RWPE1 (cell line): ENCODE measurements at regions not wholly inside any gene's neighbourhood (a gene's known extent, or its start where the extent isn't known, plus 50 kb on each side); places are given as distances from the start of the nearest gene placed in this dataset.

Experiments used
- CTCF ChIA-PET: fragments of 350-600 bp; sonication (Branson Sonifier 250); formaldehyde crosslinking; extraction: SDS; loops from one replicate; lab custom pipeline; 2021; lab: Yijun Ruan, JAX
- POLR2A ChIA-PET: fragments of 400-600 bp; formaldehyde crosslinking; extraction: SDS; loops from one replicate; lab custom pipeline; 2020; ENCODE audit warnings: antibody characterized with exemption; ENCODE audit not compliant: low non-redundant PET; lab: Yijun Ruan, JAX
- DNase-seq: peaks from one replicate; pipeline ENCODE4 v3.0.0; 2012; ENCODE audit warnings: low spot score
- H3K27ac ChIP-seq: fragments of 450-650 bp; 2 replicates; pipeline ENCODE4 v1.5.1; 2017
- TF ChIP-seq, protein P1 (sequence below): fragments of 450-650 bp; conservative IDR thresholded peaks from 2 replicates; pipeline ENCODE4 v1.5.1; 2017; ENCODE audit warnings: low read depth, mild to moderate bottlenecking

- CTCF ChIA-PET = no interaction called here
- TF ChIP-seq, protein P1, sequence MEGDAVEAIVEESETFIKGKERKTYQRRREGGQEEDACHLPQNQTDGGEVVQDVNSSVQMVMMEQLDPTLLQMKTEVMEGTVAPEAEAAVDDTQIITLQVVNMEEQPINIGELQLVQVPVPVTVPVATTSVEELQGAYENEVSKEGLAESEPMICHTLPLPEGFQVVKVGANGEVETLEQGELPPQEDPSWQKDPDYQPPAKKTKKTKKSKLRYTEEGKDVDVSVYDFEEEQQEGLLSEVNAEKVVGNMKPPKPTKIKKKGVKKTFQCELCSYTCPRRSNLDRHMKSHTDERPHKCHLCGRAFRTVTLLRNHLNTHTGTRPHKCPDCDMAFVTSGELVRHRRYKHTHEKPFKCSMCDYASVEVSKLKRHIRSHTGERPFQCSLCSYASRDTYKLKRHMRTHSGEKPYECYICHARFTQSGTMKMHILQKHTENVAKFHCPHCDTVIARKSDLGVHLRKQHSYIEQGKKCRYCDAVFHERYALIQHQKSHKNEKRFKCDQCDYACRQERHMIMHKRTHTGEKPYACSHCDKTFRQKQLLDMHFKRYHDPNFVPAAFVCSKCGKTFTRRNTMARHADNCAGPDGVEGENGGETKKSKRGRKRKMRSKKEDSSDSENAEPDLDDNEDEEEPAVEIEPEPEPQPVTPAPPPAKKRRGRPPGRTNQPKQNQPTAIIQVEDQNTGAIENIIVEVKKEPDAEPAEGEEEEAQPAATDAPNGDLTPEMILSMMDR = no peak
- no peak overlapping the region for H3K27ac ChIP-seq
- no peak for DNase-seq
- POLR2A ChIA-PET = no interaction called here
These were observed 746.6 kb upstream of the NXPH2 start for GRCh38 chr2:139526781-139527180.

GRCh38 chr2:139518321-139518720, 738.1 kb upstream of the NXPH2 start:
- ChIA-PET CTCF (no interaction called here), POLR2A (no interaction called here)
- DNase-seq = no peak
- H3K27ac ChIP-seq = no peak overlapping the region
- TF ChIP-seq, protein P1 = no peak

GRCh38 chr2:139514951-139515350, 734.8 kb upstream of the NXPH2 start:
- no peak overlapping the region for H3K27ac ChIP-seq
- TF ChIP-seq, protein P1 = no peak
- ChIA-PET CTCF (interaction anchor here (0.6 to 0.7 kb wide), 3 partner anchors 10 to 881 kb away, joined by 3 read pairs; no protein-coding TSS in a partner anchor), POLR2A (no interaction called here)
- DNase-seq = no peak

DNA sequence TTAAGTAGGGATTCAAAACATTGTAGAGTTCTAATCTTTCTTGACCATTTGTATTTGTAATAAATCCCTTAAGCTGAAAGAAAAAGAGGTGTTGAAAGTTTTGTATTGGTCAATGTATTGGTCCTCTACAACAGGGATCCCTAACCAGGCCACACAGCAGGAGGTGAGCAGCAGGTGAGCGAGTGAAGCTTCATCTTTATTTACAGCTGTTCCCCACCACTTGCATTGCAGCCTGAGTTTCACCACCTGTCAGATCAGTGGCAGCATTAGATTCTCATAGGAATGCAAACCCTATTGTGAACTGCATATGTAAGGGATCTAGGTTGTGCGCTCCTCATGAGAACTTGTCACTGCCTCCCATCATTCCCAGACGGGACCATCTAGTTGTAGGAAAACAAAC, 715.7 kb upstream of the NXPH2 start:
- no peak for DNase-seq
- no peak overlapping the region for H3K27ac ChIP-seq
- POLR2A ChIA-PET = no interaction called here
- CTCF ChIA-PET = no interaction called here
- TF ChIP-seq, protein P1 = no peak

DNA sequence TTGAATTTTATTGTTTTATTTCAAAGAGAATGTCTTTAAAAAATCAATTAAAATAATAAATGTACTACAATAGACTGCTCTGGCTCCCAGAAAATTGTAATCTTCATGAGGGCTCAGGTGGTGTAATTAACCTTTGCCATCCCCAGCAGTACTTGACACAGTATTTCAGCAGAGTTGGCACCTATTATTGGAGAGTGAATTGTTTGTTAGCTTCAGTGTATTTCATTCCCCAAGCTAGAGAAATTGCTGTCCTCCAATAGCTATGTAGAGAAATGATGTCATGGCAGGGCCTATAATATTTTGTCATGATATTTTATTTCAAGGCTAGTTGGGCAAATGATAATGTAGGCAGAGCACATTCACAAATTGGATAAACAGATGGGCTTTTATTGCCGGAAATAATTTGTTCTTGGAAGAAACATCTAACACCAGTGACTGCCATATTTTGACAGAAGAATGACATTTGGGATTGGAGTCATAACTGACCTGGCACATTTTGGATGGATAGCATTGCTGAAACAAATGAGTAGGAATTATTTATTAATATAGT, 712.0 kb upstream of the NXPH2 start:
- H3K27ac ChIP-seq = no peak overlapping the region
- TF ChIP-seq, protein P1 = no peak
- DNase-seq = no peak
- CTCF ChIA-PET = interaction anchor here (0.5 kb wide), 1 partner anchor 356 kb away, joined by 3 read pairs; no protein-coding TSS in a partner anchor
- POLR2A ChIA-PET = no interaction called here

DNA sequence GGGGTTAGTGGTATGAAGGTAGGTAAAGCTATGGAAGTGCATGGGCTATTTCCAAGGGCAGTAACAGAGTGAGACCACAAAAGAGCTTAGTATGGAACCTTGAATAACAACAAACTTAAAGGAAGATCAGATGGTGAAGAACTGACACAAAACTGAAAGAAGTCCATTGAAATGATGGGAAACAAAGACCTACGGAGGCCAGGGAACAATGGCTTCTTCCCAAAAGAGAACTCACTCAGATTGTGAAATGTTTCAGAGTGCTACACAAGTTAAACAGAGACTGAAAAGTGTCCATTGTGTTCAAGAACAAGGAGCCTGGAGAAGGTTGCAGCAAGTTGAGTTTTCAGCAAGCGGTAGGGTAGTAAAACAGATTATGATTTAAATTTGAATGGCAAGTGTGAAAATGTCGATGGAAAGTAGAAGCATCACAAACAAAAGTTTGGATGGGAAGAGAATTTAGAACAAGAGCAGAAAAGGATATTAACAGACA, 700.0 kb upstream of the NXPH2 start:
- DNase-seq = no peak
- TF ChIP-seq, protein P1 = no peak
- H3K27ac ChIP-seq = no peak overlapping the region
- CTCF ChIA-PET = no interaction called here
- POLR2A ChIA-PET = no interaction called here
